ENCODE measurements at regions not wholly inside any gene's neighbourhood (a gene's known extent, or its start where the extent isn't known, plus 50 kb on each side); places are given as distances from the start of the nearest gene placed in this dataset.

GRCh38 chr6:122040261-122040660 lies 359.2 kb upstream of the HSF2 start:
- Mint-ChIP-seq H3K27me3 (no peaks in the 10 kb centered on the region), H3K4me3 (no peak overlapping the region), H3K36me3 (ENCODE audit: low read depth) (no peaks in the 10 kb centered on the region), H3K27ac (no peak overlapping the region), H3K9me3 (no peaks in the 10 kb centered on the region), H3K4me1 (no peaks in the 10 kb centered on the region)
- ATAC-seq (ENCODE audit: low read depth) (no peak), DNase-seq (no peak)
- no peak for TF ChIP-seq CTCF (IDR thresholded peaks at IDR 0.05)
- intact Hi-C loops (cut with micrococcal nuclease), result no loop called here
- ChIA-PET POLR2A (no interaction called here), CTCF (no interaction called here)

GRCh38 chr6:122042380-122042779 lies 357.1 kb upstream of the HSF2 start:
- intact Hi-C loops (cut with micrococcal nuclease), result no loop called here
- no peaks in the 10 kb centered on the region for H3K36me3 Mint-ChIP-seq (ENCODE audit: low read depth)

GRCh38 chr6:122042960-122043735 lies 356.3 kb upstream of the HSF2 start:
- TF ChIP-seq CTCF (IDR thresholded peaks at IDR 0.05), result no peak
- Mint-ChIP-seq H3K27me3 (no peaks in the 10 kb centered on the region), H3K9me3 (no peaks in the 10 kb centered on the region), H3K27ac (no peak overlapping the region), H3K4me3 (no peak overlapping the region), H3K4me1 (no peaks in the 10 kb centered on the region), H3K36me3 (ENCODE audit: low read depth) (no peaks in the 10 kb centered on the region)
- ATAC-seq (ENCODE audit: low read depth), result no peak
- ChIA-PET CTCF (no interaction called here), POLR2A (no interaction called here)
- DNase-seq, result no peak
- intact Hi-C loops (cut with micrococcal nuclease), result no loop called here

More at GRCh38 chr6:122042380-122042779, 357.1 kb upstream of the HSF2 start:
- no peaks in the 10 kb centered on the region for H3K27me3 Mint-ChIP-seq
- no peak for TF ChIP-seq CTCF (IDR thresholded peaks at IDR 0.05)
- DNase-seq (no peak), ATAC-seq (ENCODE audit: low read depth) (no peak)
- H3K4me1 Mint-ChIP-seq, result no peaks in the 10 kb centered on the region
- no peaks in the 10 kb centered on the region for H3K9me3 Mint-ChIP-seq
- ChIA-PET CTCF (no interaction called here), POLR2A (no interaction called here)
- no peak overlapping the region for H3K4me3 Mint-ChIP-seq
- no peak overlapping the region for H3K27ac Mint-ChIP-seq

GRCh38 chr6:122048570-122048969 lies 350.9 kb upstream of the HSF2 start:
- H3K27ac Mint-ChIP-seq, result no peak overlapping the region
- H3K27me3 Mint-ChIP-seq, result no peaks in the 10 kb centered on the region
- DNase-seq, result no peak
- CTCF ChIA-PET, result no interaction called here
- H3K9me3 Mint-ChIP-seq, result no peaks in the 10 kb centered on the region
- TF ChIP-seq CTCF (IDR thresholded peaks at IDR 0.05), result no peak
- H3K4me3 Mint-ChIP-seq, result no peak overlapping the region
- POLR2A ChIA-PET, result no interaction called here
- H3K36me3 Mint-ChIP-seq (ENCODE audit: low read depth), result no peaks in the 10 kb centered on the region
- ATAC-seq (ENCODE audit: low read depth), result no peak
- intact Hi-C loops (cut with micrococcal nuclease), result no loop called here
- H3K4me1 Mint-ChIP-seq, result no peaks in the 10 kb centered on the region

- Mint-ChIP-seq H3K27ac (no peak overlapping the region), H3K27me3 (no peaks in the 10 kb centered on the region), H3K4me1 (no peaks in the 10 kb centered on the region), H3K9me3 (no peaks in the 10 kb centered on the region), H3K4me3 (no peak overlapping the region), H3K36me3 (ENCODE audit: low read depth) (no peaks in the 10 kb centered on the region)
- no peak for TF ChIP-seq CTCF (IDR thresholded peaks at IDR 0.05)
- POLR2A ChIA-PET, result no interaction called here
- DNase-seq (no peak), ATAC-seq (ENCODE audit: low read depth) (no peak)
- CTCF ChIA-PET, result no interaction called here
- intact Hi-C loops (cut with micrococcal nuclease), result no loop called here
Observed at GRCh38 chr6:122049341-122049740, 350.1 kb upstream of the HSF2 start.

All from activated B cell treated with CpG ODN at 0.5 μM for 24 hours (primary cell).